ENCODE measurements at regions not wholly inside any gene's neighbourhood (a gene's known extent, or its start where the extent isn't known, plus 50 kb on each side); places are given as distances from the start of the nearest gene placed in this dataset.
"Not testable (repeated sequence)": the region's sequence is repeated elsewhere in the genome, so short reads cannot be mapped to it uniquely, and the experiment has no call there.

DNA sequence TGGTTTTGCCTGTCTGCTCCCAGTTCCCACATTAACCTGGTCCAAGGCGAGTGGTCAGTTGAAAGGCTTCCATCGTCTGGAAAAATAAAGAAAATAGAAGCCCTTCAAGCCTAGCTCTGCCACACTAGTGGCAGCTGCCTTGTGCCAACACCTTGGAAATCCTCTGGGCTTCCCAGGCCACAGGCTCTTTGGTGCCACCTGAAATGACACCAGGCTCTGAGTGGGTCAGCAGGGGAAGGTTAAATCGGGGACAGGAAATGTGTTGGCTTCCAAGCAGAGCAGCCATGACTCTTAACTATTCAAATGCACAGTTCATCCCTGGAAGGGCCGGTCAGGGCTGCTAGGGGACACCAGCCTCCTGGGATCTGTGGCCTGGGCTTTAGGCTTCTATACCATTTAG, 558.7 kb downstream of the MATN1 start:
- TF ChIP-seq SUZ12 (IDR thresholded peaks at IDR 0.05): no peak
- TF ChIP-seq BHLHE40 (IDR thresholded peaks at IDR 0.05; ENCODE audit: borderline replicate concordance): no peak
- no peak for TF ChIP-seq SP1 (IDR thresholded peaks at IDR 0.05)
- TF ChIP-seq TARDBP (IDR thresholded peaks at IDR 0.05): no peak
- TF ChIP-seq LEF1 (IDR thresholded peaks at IDR 0.05; ENCODE audit: borderline replicate concordance): no peak
- TF ChIP-seq NFRKB (IDR thresholded peaks at IDR 0.05): no peak
- no peak for TF ChIP-seq FOXA1 (IDR thresholded peaks at IDR 0.05)
- TF ChIP-seq ZNF384 (IDR thresholded peaks at IDR 0.05): no peak
- TF ChIP-seq ELF4 (IDR thresholded peaks at IDR 0.05): no peak
- no peak for TF ChIP-seq L3MBTL2 (conservative IDR thresholded peaks at IDR 0.05)
- ChIA-PET CTCF (no interaction called here), POLR2A (no interaction called here)
- DNase-seq (ENCODE audit: extremely low spot score): no peak

DNA sequence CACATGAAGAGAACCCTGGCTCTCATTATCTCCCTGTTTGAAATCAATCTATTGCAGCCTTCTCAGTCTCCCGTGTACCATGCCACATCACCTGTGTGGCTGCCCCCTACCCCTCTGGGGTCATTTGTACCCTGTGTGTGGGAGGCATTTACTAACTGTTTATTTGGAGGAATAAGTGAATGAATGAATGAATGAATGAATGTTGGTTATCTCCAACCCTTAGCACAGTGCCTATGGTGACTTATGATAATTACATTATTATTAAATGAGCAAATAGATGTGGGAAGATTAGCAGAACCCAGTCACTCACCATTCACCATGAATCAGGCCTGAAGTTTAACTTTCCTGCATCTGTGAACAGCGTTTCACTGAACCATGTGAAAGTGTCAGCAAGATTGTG, 560.8 kb downstream of the MATN1 start:
- DNase-seq (ENCODE audit: extremely low spot score): no peak
- POLR2A ChIA-PET: no interaction called here
- CTCF ChIA-PET: no interaction called here
- no peak for TF ChIP-seq FOXK2 (IDR thresholded peaks at IDR 0.05)
- TF ChIP-seq HDGF (IDR thresholded peaks at IDR 0.05; ENCODE audit: borderline replicate concordance): no peak
- no peak for TF ChIP-seq SUZ12 (IDR thresholded peaks at IDR 0.05)
- TF ChIP-seq FOXM1 (IDR thresholded peaks at IDR 0.05; ENCODE audit: borderline replicate concordance): no peak
- no peak for TF ChIP-seq FOXA1 (IDR thresholded peaks at IDR 0.05)
- TF ChIP-seq ELF4 (IDR thresholded peaks at IDR 0.05): no peak
- TF ChIP-seq ARNT (IDR thresholded peaks at IDR 0.05): no peak
- TF ChIP-seq LEF1 (IDR thresholded peaks at IDR 0.05; ENCODE audit: borderline replicate concordance): no peak
- TF ChIP-seq NFRKB (IDR thresholded peaks at IDR 0.05): no peak
- TF ChIP-seq L3MBTL2 (conservative IDR thresholded peaks at IDR 0.05): no peak
- TF ChIP-seq, protein P1, sequence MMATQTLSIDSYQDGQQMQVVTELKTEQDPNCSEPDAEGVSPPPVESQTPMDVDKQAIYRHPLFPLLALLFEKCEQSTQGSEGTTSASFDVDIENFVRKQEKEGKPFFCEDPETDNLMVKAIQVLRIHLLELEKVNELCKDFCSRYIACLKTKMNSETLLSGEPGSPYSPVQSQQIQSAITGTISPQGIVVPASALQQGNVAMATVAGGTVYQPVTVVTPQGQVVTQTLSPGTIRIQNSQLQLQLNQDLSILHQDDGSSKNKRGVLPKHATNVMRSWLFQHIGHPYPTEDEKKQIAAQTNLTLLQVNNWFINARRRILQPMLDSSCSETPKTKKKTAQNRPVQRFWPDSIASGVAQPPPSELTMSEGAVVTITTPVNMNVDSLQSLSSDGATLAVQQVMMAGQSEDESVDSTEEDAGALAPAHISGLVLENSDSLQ (IDR thresholded peaks at IDR 0.05): no peak

DNA sequence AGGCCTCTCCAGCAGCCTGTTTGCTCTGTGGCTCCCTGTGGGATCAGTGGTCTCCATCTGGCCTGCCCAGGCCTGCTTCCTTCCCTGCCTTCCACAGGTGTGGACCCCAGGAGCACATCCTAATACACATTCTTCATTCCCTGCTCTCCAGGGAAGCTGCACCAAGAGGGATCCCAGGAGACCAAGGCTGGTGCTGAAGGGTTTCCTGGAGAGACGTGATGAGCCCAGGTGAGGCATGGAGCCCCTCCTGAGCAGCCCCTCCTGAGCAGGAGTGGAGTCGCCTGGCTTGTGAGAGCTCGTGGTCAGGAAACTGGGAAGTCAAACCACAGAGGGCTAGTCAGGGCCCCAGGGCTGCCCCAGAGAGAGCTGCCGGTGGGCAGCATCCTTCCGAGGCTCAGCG, 561.4 kb downstream of the MATN1 start:
- ChIA-PET CTCF (no interaction called here), POLR2A (no interaction called here)
- TF ChIP-seq LEF1 (IDR thresholded peaks at IDR 0.05; ENCODE audit: borderline replicate concordance): no peak
- no peak for TF ChIP-seq ELF4 (IDR thresholded peaks at IDR 0.05)
- no peak for DNase-seq (ENCODE audit: extremely low spot score)

- TF ChIP-seq HDGF (IDR thresholded peaks at IDR 0.05; ENCODE audit: borderline replicate concordance) (no peak), SUZ12 (IDR thresholded peaks at IDR 0.05) (no peak), SP1 (IDR thresholded peaks at IDR 0.05) (no peak), FOXA1 (IDR thresholded peaks at IDR 0.05) (no peak), L3MBTL2 (conservative IDR thresholded peaks at IDR 0.05) (no peak), ELF4 (IDR thresholded peaks at IDR 0.05) (no peak), TARDBP (IDR thresholded peaks at IDR 0.05) (no peak), ARNT (IDR thresholded peaks at IDR 0.05) (no peak), FOXM1 (IDR thresholded peaks at IDR 0.05; ENCODE audit: borderline replicate concordance) (no peak), ZNF384 (IDR thresholded peaks at IDR 0.05) (no peak), CTBP1 (IDR thresholded peaks at IDR 0.05; ENCODE audit: borderline replicate concordance) (no peak), FOXK2 (IDR thresholded peaks at IDR 0.05) (no peak), NFRKB (IDR thresholded peaks at IDR 0.05) (no peak)
- ChIA-PET CTCF (no interaction called here), POLR2A (no interaction called here)
- DNase-seq (ENCODE audit: extremely low spot score): no peak
Observed at GRCh38 chr1:30160999-30161689, 562.2 kb downstream of the MATN1 start.

- no peak for DNase-seq (ENCODE audit: extremely low spot score)
- TF ChIP-seq BHLHE40 (IDR thresholded peaks at IDR 0.05; ENCODE audit: borderline replicate concordance) (no peak), ZNF384 (IDR thresholded peaks at IDR 0.05) (no peak), TARDBP (IDR thresholded peaks at IDR 0.05) (no peak), NFRKB (IDR thresholded peaks at IDR 0.05) (no peak), ARNT (IDR thresholded peaks at IDR 0.05) (no peak), SUZ12 (IDR thresholded peaks at IDR 0.05) (no peak), FOXK2 (IDR thresholded peaks at IDR 0.05) (no peak), HDGF (IDR thresholded peaks at IDR 0.05; ENCODE audit: borderline replicate concordance) (no peak), CTBP1 (IDR thresholded peaks at IDR 0.05; ENCODE audit: borderline replicate concordance) (no peak), FOXA1 (IDR thresholded peaks at IDR 0.05) (no peak), SP1 (IDR thresholded peaks at IDR 0.05) (no peak), FOXM1 (IDR thresholded peaks at IDR 0.05; ENCODE audit: borderline replicate concordance) (no peak), ELF4 (IDR thresholded peaks at IDR 0.05) (no peak), LEF1 (IDR thresholded peaks at IDR 0.05; ENCODE audit: borderline replicate concordance) (no peak), L3MBTL2 (conservative IDR thresholded peaks at IDR 0.05) (no peak)
- TF ChIP-seq, protein P1 (IDR thresholded peaks at IDR 0.05): no peak
- ChIA-PET CTCF (no interaction called here), POLR2A (no interaction called here)
Observed at GRCh38 chr1:30159015-30159414, 564.4 kb downstream of the MATN1 start.

GRCh38 chr1:30155698-30156097, 567.7 kb downstream of the MATN1 start:
- DNase-seq (ENCODE audit: extremely low spot score); POLR2A ChIA-PET; CTCF ChIA-PET: not testable (repeated sequence)

DNA sequence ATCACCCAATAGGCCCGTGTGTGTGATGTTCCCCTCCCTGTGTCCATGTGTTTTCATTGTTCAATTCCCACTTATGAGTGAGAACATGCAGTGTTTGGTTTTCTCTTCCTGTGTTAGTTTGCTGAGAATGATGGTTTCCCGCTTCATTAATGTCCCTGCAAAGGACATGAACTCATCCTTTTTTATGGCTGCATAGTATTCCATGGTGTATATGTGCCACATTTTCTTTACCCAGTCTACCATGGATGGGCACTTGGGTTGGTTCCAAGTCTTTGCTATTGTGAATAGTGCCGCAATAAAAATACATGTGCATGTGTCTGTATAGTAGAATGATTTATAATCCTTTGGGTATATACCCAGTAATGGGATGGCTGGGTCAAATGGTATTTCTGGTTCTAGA, 568.1 kb downstream of the MATN1 start:
- POLR2A ChIA-PET, CTCF ChIA-PET: not testable (repeated sequence)

More for the DNA sequence above, 568.1 kb downstream of the MATN1 start:
- DNase-seq (ENCODE audit: extremely low spot score): not testable (repeated sequence)
